COLO668 (cell line): ENCODE measurements at regions not wholly inside any gene's neighbourhood (a gene's known extent, or its start where the extent isn't known, plus 50 kb on each side); places are given as distances from the start of the nearest gene placed in this dataset.

Experiments
- DNase-seq: peaks from one replicate; lab custom pipeline; 2025; ENCODE audit not compliant: unreplicated experiment; lab: John Stamatoyannopoulos, UW

DNA sequence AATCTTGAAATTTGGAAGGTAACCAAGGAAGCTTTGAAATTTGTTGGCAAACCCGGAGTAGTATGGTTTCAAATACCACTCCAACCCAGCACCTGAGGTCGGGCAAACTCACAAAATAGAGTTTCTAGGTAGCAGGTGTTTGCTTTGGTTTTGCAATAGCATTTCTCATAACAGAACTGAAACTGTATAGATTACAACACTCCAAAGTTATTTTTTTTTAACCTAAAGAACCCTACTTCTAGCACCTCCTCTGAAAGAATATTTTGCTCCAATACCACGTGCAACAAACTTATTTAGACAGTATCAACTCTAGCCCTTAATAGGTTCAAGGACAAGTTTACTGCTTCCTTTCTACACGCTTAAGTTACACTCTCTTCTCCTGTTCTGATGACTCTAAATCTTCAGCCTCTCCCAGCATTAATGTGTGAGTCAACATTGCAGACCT lies 178.5 kb upstream of the FMN2 start:
- DNase-seq = no peak

- no peak for DNase-seq
These were observed 176.9 kb upstream of the FMN2 start for GRCh38 chr1:239914751-239915231.

- DNase-seq = no peak
These were observed 173.0 kb upstream of the FMN2 start for GRCh38 chr1:239918634-239919033.

GRCh38 chr1:239920214-239920613 lies 171.5 kb upstream of the FMN2 start:
- DNase-seq = no peak

- no peak for DNase-seq
These were observed 168.7 kb upstream of the FMN2 start for GRCh38 chr1:239922778-239923522.

- no peak for DNase-seq
These were observed 166.8 kb upstream of the FMN2 start for GRCh38 chr1:239924741-239925350.

GRCh38 chr1:239926184-239926583 lies 165.5 kb upstream of the FMN2 start:
- DNase-seq = no peak

- no peak for DNase-seq
These were observed 162.4 kb upstream of the FMN2 start for GRCh38 chr1:239929317-239929716.

DNA sequence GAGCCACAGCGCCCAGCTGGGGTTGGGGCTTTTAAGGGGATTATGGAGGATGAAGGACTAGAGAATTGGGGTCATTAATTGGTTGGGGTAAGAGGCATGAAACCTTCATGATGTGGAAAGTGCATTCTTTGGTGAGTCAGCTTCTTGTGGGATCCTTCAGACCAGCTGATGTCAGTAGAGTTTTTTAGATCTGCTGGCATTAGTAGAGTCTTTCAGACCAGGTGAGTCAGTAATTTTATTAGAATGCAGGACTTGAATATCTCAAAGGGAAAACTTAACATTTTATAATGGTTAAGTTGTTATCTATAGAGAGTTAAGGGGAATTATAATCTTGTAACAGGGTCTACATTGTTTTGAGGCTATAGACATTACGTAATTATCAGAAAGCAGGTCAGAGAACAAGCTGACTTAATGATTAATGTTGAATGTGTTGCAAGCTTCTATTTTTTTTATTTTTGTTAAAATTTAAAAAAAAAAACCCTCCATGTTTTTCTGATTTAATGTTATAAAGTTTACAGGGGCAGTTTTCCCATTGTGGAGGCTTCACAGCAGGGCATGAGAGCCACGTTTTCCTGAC lies 160.9 kb upstream of the FMN2 start:
- no peak for DNase-seq

DNA sequence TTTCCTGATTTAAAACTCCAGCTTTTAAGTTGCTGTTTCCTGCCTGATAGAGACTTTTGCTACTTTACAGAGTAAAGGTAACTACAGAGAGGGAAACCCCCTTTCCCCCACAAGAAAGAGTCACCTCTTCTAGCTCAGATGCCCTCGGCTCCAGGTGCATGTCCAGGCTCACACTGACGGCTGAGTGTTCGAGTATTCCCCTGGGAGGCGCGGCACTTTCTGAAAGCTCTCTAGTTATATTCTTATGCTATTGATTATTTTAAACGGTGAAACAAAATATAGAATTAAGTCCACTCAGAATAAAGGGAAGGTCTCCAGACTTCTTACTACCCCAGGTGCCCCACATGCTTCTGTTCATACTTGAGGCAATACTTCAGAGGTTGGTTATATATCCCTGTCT lies 160.3 kb upstream of the FMN2 start:
- DNase-seq = no peak

GRCh38 chr1:239939602-239940001 lies 152.1 kb upstream of the FMN2 start:
- DNase-seq = no peak

- DNase-seq = no peak
These were observed 147.9 kb upstream of the FMN2 start for GRCh38 chr1:239943761-239944160.

DNA sequence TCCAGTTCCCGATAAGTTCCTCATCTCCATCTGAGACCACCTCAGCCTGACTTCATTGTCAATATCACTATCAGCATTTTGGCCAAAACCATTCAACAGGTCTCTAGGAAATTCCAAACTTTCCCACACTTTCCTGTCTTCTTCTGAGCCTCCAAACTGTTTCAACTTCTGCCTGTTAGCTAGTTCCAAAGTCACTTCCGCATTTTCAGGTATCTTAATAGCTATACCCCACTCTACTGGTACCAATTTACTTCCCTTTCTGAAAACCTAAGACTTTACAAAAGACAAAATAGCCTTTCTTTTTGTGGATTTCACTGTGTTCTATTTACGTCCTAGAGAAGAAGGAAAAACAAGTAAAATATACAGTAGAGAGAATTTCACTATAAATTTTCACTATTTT lies 147.0 kb upstream of the FMN2 start:
- no peak for DNase-seq

- no peak for DNase-seq
These were observed 143.9 kb upstream of the FMN2 start for GRCh38 chr1:239947801-239948200.

GRCh38 chr1:239951511-239952140 lies 140.1 kb upstream of the FMN2 start:
- peak; percentile 78 for DNase-seq

DNA sequence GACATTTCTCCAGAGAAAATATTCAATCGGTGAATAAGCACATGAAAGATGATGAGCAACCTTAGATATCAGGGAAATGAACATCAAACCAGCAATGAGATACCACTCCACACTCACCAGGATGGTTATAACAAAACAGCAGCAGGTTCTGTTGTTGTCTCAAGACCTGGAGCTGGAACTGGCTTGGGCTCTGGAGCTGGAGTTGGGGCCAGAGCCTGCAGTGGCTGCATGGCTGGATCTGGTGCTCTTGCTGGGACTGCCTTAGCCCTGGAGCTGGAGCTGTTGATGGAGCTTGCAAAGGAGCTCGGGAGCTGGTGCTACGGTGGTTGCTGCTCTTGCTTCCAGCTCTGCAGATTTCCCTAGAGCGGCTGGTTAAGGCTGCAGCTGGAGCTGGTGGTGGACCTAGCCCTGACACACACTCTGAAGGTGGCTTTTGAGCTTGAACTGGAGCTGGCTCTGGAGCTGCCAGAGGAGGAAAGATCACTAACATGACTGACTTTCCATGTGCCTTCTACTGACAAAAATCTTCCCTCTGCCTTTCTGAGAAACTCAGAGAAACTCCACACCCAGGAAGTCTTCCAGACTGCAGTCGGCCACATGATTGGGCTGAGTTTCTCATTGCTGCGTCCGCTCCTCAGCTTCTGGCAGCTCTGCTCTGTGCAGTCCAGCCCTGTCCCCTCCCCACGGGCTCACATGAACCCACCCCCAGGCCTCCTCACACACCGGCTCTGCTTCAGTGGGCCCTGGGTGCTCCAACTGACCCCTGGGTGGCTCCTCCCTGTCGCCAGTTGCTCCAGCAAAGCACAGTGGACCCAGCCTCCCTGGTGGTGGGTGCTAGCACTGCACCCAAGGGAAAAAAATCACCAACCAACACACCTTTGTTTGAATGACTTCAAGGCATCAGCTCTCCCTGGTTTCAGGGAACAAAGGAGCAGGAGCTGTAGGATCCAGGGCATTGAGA lies 139.1 kb upstream of the FMN2 start:
- no peak for DNase-seq

GRCh38 chr1:239954836-239955235 lies 136.8 kb upstream of the FMN2 start:
- no peak for DNase-seq

GRCh38 chr1:239955431-239955830 lies 136.3 kb upstream of the FMN2 start:
- no peak for DNase-seq

GRCh38 chr1:239956263-239956662 lies 135.4 kb upstream of the FMN2 start:
- no peak for DNase-seq

DNA sequence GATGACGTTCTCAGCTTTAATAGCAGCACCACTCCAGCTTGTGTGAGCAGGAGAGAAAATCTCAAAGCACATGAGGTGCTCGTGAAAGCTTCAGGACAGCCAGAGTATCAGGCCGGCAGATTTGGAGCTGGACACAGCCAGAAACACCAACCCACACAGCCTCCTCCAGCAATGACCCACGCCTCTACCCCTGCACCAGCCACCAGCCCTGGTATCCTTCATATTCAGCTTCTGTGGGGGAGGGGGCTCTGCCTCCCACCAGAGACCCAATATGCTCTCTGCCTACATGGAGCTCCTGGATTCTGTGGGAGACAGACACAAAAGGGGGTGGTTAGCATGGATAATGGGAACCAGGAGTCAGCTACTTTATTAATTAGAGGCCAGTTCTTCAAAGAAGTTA lies 133.6 kb upstream of the FMN2 start:
- no peak for DNase-seq

DNA sequence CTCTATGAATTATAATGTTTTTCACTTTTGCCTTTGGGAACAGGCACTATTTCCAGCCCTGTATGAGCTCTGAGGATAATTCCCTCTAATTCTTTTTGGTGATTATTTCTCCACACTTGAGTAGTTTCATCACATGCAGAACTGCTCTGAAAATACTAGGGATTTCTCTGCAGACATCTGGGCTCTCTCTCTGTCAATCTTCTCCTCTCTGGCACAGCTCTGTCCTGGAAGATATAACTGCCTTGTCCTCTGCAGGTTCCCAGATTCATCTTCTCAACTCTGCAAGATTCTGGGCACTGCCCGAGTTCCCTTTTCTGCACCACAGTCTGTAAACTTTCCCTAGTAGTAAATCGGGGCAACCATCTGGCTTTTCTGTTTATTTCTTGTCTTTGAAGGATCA lies 131.3 kb upstream of the FMN2 start:
- DNase-seq = no peak
